Embryonic facial prominence (tissue), 1 donor: ENCODE measurements at regions not wholly inside any gene's neighbourhood (a gene's known extent, or its start where the extent isn't known, plus 50 kb on each side); places are given as distances from the start of the nearest gene placed in this dataset.

Experiments used
- DNase-seq: peaks from one replicate; pipeline ENCODE4 v3.0.0-alpha.2; 2016; ENCODE audit errors: extremely low spot score

DNA sequence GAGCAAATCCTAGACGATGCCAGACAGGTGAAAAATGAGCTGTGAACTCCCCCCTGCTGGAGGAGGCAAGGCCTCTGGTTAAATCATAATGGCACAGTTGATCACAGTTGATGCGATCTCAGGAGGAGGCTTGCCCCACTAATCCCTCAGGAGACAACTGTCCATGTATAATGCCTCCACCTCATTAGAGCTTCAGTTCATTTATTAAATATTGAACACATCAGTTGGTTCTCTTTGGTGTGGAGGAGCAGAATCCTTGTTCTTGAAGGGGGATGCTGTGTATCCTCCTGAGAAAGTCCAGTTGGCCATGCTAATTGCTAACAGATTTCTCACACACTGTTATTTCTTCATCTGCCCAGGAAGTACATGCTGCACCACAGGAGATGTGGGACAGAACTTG, 290.5 kb downstream of the IGSF11 start:
- DNase-seq: no peak

GRCh38 chr3:118754406-118755252, 280.0 kb downstream of the IGSF11 start:
- DNase-seq: no peak

DNA sequence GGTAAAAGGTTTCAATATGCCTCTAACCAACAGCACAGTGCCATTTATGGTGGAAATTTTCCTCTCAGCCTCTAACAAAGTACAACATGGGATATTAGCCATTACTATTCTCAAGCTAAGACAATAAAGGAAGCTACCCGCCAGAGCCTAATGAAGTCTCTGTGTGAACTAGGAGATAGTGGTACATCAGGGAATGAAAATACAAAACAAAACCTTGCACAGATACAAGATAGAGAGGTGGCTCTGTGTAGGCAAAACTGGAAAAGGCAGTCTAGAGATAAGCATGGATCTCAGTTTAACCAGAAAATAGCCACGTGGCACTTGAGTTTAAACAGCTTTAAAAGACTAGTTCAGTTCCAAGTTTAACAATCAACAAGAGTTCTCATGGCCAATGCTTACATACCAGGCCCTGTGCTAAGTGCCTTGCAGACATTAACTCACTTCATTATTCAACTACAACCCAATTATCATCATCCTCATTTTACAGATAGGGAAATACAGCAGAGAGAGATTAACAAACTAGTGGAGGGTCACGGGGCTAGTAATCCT, 279.3 kb downstream of the IGSF11 start:
- no peak for DNase-seq

DNA sequence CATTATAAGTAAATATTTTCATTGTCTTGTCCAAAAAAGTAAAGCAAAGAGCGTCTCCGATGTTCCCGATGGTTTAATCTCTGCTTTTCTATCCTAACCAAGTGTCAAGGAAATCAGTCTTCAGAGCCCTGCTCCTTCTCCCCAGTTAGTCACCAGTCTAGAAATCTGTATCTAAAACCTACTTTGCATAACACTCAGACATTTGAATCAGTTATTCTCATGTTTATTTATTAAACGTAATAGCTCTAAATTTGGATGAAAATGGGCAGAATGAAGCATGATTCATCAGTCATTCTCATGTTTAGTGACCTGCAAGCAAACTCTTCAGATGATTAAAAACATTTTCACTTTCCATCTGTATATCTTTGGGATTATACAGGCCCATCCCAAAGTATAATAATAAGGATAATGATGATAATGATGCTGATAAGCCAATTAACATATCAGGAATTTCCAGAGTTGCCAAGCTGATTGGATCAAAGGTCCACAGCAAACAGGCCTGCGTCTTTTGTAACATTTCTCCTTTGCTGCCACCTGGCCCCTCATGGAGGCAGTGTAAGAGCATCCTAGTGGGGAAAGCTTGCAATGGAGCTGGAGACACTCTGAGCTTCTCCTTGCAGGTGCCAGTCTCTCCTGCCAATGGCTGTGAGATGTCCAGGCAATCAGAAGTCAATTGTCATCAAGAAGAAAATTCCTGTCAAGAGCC, 273.9 kb downstream of the IGSF11 start:
- DNase-seq: no peak

- no peak for DNase-seq
These were observed 273.4 kb downstream of the IGSF11 start for GRCh38 chr3:118761291-118761606.

DNA sequence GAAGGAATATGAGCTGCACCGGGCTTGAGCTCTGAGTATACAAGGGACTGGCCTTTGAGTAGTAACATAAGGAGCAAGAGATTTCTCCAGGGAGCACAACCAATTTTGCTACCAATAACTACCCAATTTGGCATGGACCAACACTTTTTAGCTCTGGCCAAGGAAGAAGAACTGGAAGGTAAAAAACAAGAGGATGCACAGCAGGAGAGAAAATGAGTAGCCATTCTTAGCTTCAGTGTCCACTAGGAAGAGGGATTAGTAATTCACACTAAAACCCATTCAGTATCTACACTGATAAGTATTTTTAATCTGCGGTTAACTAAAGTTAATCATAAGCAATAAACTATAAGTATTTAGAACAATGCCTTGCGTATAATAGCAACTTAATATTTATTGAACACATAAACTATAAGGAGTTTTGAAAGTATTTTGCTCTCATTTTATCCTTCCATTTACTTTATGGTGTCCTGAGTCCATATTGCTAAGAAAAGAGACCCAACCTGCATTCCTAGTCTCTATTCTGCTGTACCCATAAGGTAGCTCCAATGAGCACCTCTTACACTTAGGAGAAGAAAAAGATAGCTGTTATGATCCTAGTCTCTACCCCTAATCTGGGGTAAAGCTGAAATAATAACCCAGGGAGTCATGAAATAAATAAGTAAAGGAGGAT, 268.9 kb downstream of the IGSF11 start:
- no peak for DNase-seq

- no peak for DNase-seq
These were observed 268.4 kb downstream of the IGSF11 start for GRCh38 chr3:118766306-118766669.

DNA sequence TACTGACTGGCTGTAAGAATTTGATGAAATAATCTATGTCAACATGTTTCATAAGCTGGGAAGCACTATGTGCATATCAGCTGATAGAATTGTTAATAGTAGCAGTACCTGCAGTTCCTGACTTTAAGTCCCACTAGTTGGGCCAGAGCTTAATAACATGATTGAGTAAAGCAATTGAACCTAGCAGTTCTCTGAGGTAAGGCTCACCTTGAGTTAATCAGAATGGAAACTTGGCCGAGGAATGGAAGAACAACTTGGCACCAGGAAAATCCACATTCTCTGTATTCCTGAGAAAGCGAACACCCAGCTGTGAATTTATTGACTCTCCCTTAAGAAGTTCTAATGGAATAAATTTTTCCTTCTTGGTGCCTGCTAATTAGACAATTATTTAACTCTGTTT, 262.6 kb downstream of the IGSF11 start:
- DNase-seq: no peak

- DNase-seq: no peak
These were observed 262.1 kb downstream of the IGSF11 start for GRCh38 chr3:118772547-118773011.

DNA sequence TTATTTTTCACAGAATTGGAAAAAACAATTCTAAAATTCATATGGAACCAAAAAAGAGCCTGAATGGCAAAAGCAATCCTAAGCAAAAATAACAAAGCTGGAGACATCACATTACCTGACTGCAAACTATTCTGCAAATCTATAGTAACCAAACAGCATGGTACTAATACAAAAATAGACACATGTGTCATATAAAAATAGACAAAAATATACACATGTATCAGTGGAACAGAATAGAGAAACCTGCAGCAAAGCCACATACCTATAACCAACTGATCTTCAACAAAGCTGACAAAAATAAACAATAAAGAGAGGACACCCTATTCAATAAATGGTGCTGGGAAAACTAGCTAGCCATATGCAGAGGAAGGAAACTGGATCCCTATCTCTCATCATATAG, 259.6 kb downstream of the IGSF11 start:
- DNase-seq: no peak

- DNase-seq: no peak
These were observed 256.4 kb downstream of the IGSF11 start for GRCh38 chr3:118778201-118778600.

DNA sequence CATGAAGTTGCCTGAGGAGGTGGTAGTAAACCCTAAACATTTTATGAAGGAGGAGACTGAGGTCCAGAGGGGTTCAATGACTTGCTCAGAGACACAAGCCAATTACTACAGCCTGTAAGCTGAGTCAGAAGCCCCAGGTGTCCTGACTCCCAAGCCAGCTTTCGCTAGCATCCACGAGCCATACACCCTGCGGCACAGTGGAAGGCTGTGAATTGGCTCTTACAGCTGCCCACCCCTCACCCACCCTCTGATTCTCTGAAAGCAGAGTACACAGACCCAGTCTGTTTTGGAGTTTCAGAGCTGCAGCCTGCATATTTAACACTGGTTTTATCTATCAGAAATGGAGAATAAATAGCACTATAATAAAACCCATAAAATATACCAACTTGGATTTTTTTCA, 253.4 kb downstream of the IGSF11 start:
- DNase-seq: no peak

GRCh38 chr3:118781839-118782238, 252.8 kb downstream of the IGSF11 start:
- no peak for DNase-seq

GRCh38 chr3:118782755-118783202, 251.9 kb downstream of the IGSF11 start:
- DNase-seq: no peak

GRCh38 chr3:118785415-118785814, 249.2 kb downstream of the IGSF11 start:
- no peak for DNase-seq

GRCh38 chr3:118791246-118791645, 243.4 kb downstream of the IGSF11 start:
- DNase-seq: no peak

- no peak for DNase-seq
These were observed 242.5 kb downstream of the IGSF11 start for GRCh38 chr3:118792191-118792590.

GRCh38 chr3:118793176-118793575, 241.5 kb downstream of the IGSF11 start:
- DNase-seq: no peak

DNA sequence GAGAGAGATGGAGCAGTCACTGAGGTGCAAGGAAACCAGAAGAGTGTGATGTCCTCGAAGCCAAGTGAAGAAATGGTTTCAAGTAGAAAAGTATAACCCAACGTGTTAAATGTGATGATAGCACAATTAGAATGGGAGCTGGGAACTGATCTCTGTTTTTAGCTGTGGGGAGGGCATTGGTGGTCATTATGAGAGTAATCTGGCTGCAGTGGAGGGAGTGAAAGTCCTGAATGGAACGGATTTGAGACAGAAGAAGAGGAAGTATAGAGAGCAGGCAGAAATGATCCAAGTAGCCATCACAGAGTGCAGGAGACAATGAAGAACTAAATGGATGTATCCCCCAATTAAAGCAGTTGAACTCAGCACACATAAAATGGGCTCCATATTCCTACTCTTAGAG, 235.3 kb downstream of the IGSF11 start:
- no peak for DNase-seq

- DNase-seq: no peak
These were observed 232.7 kb downstream of the IGSF11 start for GRCh38 chr3:118801899-118802298.

DNA sequence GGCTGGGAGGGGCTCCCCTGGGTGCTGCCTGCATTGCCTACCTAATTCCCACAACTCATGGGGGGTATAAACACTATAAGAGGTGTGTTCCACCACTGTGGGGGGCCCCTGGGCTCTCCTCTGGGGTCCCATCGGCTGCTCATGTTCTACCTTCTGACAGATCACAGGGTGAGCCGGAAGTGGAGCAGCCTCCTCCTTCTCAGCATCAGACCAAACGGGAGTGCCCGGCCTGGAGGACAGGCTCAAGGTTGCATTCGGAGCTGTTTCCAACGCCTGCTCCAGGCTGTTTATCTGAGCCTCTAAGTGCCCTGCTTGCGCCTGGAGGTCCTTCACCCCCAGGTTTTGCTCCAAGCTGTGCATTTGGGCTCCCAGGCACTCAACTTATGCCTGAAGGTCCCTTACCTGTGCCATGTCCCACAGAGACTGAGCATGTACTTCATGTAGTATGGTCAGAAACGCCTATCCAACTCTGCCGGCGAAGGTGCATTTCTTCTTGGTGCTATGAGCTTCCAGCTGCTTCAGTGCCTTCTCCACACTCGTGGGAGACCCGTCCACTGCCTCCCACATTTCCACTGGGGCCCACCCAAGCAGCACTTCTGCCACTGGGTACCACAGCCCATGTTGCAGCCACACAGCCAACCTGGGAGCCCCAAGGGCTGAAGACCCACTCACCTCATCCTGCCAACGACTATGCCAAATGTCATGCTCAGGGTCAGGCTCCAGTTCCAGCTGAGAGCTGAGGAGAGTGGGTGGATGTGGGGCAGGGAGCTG, 232.1 kb downstream of the IGSF11 start:
- DNase-seq: no peak

DNA sequence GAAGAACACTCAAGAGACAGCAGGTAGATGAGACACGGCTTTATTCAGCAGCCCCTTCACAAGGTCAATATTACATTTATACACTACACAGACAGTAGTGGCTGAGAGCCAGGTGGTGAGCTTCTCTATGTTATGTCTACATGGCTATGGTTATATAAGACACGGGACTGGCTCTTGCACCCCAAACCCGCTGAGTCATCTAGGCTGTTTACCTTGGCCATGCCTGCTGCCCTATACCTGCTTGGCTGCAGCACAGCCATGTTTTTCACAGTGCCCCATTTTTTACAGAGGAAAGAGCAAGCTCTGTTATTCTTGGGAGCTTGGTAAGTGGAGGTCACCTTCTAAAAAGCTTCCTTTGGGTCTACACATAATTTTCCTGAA, 231.6 kb downstream of the IGSF11 start:
- no peak for DNase-seq
